GM21576 (cell line): ENCODE measurements at regions not wholly inside any gene's neighbourhood (a gene's known extent, or its start where the extent isn't known, plus 50 kb on each side); places are given as distances from the start of the nearest gene placed in this dataset.
"Not testable (repeated sequence)": the region's sequence is repeated elsewhere in the genome, so short reads cannot be mapped to it uniquely, and the experiment has no call there.

Experiments used
- ATAC-seq: cut with Tn5 transposase; IDR thresholded peaks from one replicate; pipeline ENCODE4 v1.9.1; 2021; ENCODE audit warnings: mild to moderate bottlenecking, moderate library complexity; ENCODE audit not compliant: unreplicated experiment

GRCh38 chr3:519026-519425 lies 322.5 kb downstream of the CHL1 start:
- ATAC-seq, result no peak

GRCh38 chr3:522888-523287 lies 326.3 kb downstream of the CHL1 start:
- no peak for ATAC-seq

- no peak for ATAC-seq
These were observed 328.9 kb downstream of the CHL1 start for GRCh38 chr3:525415-525814.

- no peak for ATAC-seq
These were observed 339.2 kb downstream of the CHL1 start for GRCh38 chr3:535566-536416.

GRCh38 chr3:536417-536813 lies 339.9 kb downstream of the CHL1 start:
- ATAC-seq, result no peak

- ATAC-seq, result no peak
These were observed 344.7 kb downstream of the CHL1 start for GRCh38 chr3:541062-541801.

GRCh38 chr3:542021-542420 lies 345.5 kb downstream of the CHL1 start:
- ATAC-seq, result no peak

GRCh38 chr3:549636-550035 lies 353.1 kb downstream of the CHL1 start:
- no peak for ATAC-seq

- no peak for ATAC-seq
These were observed 353.9 kb downstream of the CHL1 start for GRCh38 chr3:550471-550870.

- peak; percentile 97 for ATAC-seq
These were observed 361.4 kb downstream of the CHL1 start for GRCh38 chr3:557972-558371.

- no peak for ATAC-seq
These were observed 371.1 kb downstream of the CHL1 start for GRCh38 chr3:567488-568185.

- not testable (repeated sequence) for ATAC-seq
These were observed 383.0 kb downstream of the CHL1 start for GRCh38 chr3:579529-579928.

GRCh38 chr3:589066-589465 lies 392.5 kb downstream of the CHL1 start:
- ATAC-seq, result not testable (repeated sequence)

- not testable (repeated sequence) for ATAC-seq
These were observed 400.7 kb downstream of the CHL1 start for GRCh38 chr3:597304-597703.

GRCh38 chr3:597746-598145 lies 401.2 kb downstream of the CHL1 start:
- ATAC-seq, result not testable (repeated sequence)

GRCh38 chr3:607480-607879 lies 410.9 kb downstream of the CHL1 start:
- not testable (repeated sequence) for ATAC-seq

GRCh38 chr3:621714-622113 lies 425.2 kb downstream of the CHL1 start:
- ATAC-seq, result no peak

- ATAC-seq, result no peak
These were observed 425.8 kb downstream of the CHL1 start for GRCh38 chr3:622314-622713.

- ATAC-seq, result no peak
These were observed 427.5 kb downstream of the CHL1 start for GRCh38 chr3:623914-624545.

- ATAC-seq, result peak; percentile 73
These were observed 436.1 kb downstream of the CHL1 start for GRCh38 chr3:632571-633170.

GRCh38 chr3:634511-634910 lies 437.9 kb downstream of the CHL1 start:
- ATAC-seq, result no peak
